COLO668 (cell line): ENCODE measurements at regions not wholly inside any gene's neighbourhood (a gene's known extent, or its start where the extent isn't known, plus 50 kb on each side); places are given as distances from the start of the nearest gene placed in this dataset.
"Not testable (repeated sequence)": the region's sequence is repeated elsewhere in the genome, so short reads cannot be mapped to it uniquely, and the experiment has no call there.

Source experiments
- DNase-seq: peaks from one replicate; lab custom pipeline; 2025; ENCODE audit not compliant: unreplicated experiment; lab: John Stamatoyannopoulos, UW

DNA sequence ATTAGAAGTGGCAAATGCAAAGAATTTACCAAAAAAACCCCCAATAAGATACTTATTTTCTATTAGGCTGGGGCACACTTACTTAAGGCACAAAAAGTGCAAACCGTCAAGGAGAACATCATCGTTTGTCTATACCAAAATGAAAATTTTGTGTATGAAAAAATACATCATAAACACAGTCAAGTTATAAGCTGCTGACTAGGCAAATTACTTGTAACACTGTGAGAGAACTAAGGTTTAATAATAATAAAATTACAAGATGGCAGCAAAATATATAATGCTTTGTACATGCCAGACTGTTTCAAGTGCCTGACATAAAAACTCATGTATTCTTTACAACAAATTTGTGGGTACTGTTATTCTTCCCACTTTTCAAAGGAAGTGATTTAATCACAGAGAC is 297.2 kb upstream of the CRBN start:
- DNase-seq: no peak

DNA sequence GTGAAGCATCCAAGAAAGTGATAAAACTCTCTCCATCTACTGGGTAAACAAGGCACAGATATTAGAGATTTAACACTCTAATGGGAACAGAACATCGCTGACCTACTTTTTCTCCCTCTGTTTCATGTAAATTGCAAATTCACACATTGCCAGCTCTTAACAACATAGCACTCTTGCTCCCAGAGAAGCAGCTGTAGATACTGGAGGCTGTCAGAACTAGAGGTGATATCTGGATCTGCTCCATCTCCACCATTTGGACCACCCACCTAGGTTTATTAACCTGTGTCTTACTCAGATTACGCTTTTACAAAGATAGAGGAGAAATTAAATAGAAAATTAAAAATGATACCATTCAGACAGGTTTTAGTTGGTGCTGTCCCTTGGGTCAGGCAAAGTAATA is 289.1 kb upstream of the CRBN start:
- no peak for DNase-seq

GRCh38 chr3:3464131-3464530 is 284.6 kb upstream of the CRBN start:
- no peak for DNase-seq

GRCh38 chr3:3461317-3461716 is 281.8 kb upstream of the CRBN start:
- DNase-seq: no peak

DNA sequence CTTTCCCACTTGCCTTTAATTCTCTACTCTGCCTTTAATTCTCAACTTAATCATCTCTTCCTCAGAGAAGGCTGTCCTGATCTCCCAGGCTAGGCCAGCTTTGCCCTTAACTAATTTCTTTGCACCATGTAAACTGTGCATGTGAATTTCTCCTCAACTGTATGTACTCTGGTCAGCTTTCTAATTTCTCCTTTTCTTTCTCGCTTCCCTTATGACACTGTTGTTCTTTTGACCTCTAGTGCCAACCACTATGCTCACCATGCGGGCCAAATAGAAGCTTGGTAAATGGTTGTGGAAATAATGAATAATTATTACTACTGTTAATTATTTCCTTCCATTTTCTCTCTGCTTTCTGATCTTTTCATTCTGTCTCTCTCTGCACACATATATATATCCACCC is 269.0 kb upstream of the CRBN start:
- DNase-seq: no peak

GRCh38 chr3:3447641-3448040 is 268.1 kb upstream of the CRBN start:
- DNase-seq: no peak

- DNase-seq: no peak
Measured at GRCh38 chr3:3446251-3446650, 266.8 kb upstream of the CRBN start.

DNA sequence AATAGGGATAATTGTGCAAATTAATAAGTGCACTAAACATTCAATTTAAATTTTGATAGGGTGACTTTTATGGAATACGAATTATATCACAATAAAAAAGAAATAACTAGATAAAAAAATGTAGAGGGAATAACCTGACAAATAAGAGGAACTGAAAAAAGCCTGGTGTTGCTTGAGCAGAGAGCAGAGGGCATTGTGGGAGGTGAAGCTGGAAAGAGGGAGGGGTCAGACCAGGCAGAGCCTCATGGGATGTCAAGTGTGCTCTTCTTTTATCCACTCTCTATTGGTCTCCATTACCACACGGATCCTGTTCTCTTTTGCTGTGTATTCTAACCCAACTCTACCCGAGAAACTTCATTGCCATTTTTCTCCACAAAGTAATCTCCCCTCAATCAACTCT is 264.0 kb upstream of the CRBN start:
- no peak for DNase-seq

GRCh38 chr3:3433711-3434110 is 254.2 kb upstream of the CRBN start:
- no peak for DNase-seq

DNA sequence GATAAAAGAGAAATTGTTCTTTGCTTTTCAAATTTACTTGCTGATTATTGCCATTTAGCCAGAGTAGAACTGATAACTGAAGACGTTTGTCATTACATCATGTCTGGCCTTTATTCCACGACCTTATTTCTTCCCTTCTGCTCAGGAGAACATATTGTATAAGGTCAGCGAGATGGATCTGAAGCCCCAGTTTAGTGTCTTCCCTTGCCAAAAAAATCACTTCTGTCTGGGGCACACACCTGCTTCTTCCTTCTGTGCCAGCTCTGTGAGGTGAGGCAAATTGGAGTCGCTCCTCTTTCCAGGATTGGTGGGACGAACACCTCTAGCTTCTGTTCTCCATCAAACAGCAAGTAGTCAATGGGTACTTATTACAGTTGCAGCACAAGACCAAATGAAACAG is 250.3 kb upstream of the CRBN start:
- DNase-seq: no peak

DNA sequence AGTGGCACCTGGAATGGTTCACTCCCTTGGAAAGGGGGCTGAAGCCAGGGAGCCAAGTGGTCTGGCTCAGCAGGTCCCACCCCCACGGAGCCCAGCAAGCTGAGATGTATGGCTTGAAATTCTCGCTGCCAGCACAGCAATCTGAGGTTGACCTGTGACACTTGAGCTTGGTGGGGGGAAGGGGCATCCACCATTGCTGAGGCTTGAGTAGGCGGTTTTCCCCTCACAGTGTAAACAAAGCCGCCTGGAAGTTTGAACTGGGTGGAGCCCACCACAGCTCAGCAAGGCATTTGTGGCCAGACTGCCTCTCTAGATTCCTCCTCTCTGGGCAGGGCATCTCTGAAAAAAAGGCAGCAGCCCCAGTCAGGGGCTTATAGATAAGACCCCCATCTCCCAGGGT is 228.2 kb upstream of the CRBN start:
- DNase-seq: not testable (repeated sequence)

DNA sequence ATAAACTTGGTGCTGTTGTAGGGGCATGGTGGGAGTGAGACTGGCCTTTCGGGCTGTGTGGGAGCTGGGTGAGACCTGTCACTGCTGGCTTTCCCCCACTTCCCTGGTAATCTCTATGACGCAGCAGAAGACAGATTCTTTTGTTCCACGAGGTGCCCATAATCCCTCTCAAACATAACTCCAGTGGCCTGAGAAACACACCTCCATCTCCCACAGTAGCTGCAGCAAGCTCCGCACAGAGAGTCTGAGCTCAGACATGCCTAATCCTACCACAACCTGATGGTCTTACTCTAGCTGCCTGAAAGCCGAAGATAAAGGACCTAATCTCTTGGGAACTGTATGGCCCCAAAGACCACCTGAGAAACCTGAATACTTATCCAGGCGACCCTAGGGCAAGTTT is 225.6 kb upstream of the CRBN start:
- no peak for DNase-seq

- DNase-seq: no peak
Measured at GRCh38 chr3:3403700-3404099, 224.2 kb upstream of the CRBN start.

DNA sequence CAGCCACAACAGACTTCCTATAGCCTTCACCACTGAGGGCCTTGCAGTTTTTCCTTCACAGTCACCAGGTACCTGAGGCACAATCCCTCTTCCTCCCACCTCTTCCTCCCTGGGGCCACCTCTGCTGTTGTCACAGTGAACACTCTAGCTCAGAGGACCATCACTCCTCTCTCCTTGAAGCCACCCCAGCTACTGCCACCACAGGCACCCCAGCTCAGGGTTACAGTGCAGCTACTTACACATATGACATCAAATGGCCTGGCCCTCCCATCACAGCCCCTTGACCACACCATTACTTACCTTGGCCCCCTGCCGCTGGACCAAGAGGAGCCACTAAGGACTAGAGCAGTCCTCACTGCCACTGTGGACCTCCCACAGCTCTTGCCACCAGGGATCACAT is 213.5 kb upstream of the CRBN start:
- no peak for DNase-seq

- no peak for DNase-seq
Measured at GRCh38 chr3:3383461-3383860, 204.0 kb upstream of the CRBN start.

- no peak for DNase-seq
Measured at GRCh38 chr3:3372210-3372777, 192.8 kb upstream of the CRBN start.

DNA sequence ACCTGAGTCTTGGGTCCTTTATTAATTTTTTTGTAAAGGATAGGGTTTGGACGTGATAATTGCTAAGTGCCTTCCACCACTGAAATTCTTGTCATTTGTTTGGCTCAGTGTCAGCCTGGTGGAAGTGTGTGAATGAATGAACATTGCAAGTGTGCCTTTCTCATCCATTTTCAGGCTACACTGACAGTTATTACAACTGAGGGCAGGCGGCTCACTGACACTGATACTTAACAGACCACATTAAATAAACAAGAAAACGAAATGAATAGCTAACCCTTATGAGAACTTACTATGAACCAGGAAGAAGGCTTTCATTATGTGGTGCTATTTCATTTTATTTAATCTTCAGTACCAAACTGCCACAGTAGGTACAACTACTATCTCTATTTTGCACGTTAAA is 188.8 kb upstream of the CRBN start:
- DNase-seq: no peak

DNA sequence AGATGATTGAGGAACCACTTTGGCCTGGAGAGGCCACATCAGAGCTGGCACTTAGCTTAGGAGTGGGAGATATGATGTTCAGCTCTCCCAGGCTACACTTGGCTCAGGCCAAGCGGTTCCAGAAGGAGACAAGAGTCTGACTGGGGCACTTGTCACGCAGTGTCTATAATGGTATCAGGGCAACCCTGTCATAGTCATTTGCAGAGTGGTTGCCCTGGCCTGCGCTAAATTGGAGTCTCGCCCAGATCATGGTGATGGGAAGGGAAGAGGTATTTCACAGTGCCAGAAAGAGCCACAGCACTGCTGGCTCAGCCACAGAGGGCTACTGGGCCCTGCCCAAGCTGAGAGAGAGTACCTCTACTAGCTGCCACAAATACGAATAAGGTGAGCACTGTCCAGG is 186.9 kb upstream of the CRBN start:
- no peak for DNase-seq

DNA sequence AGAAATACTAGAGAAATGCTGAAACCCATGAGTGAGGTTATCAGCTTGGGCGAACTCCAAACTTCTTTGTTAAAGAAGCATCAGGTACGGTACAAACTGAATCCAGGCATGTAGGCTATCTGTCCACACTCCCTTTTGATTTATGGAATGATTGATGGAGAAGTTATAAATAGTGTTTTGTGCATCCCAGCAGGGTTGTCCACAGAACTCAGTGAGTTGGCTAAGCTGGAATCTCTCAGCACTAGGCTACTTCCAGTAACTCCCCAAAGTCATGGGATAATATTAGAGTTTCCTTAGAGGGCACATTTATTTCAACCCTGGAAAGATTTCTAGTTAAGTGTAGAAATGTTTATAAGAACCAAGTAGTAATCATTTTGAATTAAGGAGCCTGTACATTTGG is 186.2 kb upstream of the CRBN start:
- no peak for DNase-seq

- no peak for DNase-seq
Measured at GRCh38 chr3:3356846-3357245, 177.4 kb upstream of the CRBN start.

DNA sequence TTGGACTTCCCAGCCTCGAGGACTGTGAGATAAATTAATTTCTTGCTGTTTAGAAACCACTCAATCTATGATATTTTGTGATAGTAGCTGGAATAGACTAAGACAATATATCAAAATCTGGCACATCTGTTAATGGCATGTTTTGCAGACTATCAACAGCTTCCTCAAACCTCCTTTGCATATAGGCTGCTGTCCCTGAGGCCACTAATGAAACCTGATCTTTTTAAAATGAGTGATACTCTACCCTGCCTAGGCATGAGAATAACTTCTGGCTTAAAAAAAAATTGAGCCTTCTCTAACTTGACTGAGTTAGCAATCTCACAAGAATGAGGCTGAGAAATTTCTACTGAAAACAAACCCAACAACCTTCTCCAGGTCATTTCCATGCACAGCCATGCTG is 176.0 kb upstream of the CRBN start:
- DNase-seq: no peak

- no peak for DNase-seq
Measured at GRCh38 chr3:3353153-3353552, 173.7 kb upstream of the CRBN start.

DNA sequence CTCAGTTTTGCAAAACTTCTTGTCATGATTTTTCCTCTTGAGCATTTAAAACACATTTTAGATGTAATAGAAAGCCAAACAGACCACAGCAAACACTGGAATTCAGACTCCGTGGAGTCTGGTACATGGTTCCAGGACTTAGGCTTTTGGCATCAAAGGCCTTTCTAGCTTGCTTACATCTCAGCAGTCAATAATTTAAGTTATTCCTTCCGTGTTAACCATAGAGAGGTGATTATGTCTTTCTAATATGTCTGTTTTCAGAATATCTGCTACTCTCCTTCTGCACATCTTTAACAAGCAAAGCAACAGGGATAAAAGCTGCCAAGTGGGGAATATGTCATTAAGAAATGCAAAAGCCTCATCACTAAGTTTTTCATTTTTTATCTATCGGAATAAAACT is 171.7 kb upstream of the CRBN start:
- no peak for DNase-seq

DNA sequence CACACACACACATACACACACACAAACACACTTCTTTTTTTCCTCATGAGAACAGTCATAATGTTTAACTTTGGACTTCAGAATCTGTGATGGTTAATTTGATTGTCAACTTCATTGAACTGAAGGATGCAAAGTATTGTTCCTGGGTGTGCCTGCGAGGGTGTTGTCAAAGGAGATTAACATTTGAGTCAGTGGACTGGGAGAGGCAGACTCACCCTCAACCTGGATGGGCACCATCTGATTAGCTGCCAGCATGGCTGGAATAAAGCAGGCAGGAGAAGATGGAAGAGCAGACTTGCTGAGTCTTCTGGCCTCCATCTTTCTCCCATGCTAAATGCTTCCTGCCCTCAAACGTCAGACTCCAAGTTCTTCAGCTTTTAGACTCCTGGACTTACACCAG is 167.6 kb upstream of the CRBN start:
- DNase-seq: not testable (repeated sequence)
